ENCODE measurements at regions not wholly inside any gene's neighbourhood (a gene's known extent, or its start where the extent isn't known, plus 50 kb on each side); places are given as distances from the start of the nearest gene placed in this dataset.

- H3K27ac ChIP-seq: peak overlapping the region in 1 of 2 donors; percentile 51
- intact Hi-C loops (cut with DNase I; ENCODE audit: low total_unique reads): no loop called here
- no peak for TF ChIP-seq POLR2A (IDR thresholded peaks at IDR 0.05)
- TF ChIP-seq CTCF (IDR thresholded peaks at IDR 0.05): no peak
- no peak for TF ChIP-seq POLR2AphosphoS5 (IDR thresholded peaks at IDR 0.05)
- no peaks in the 10 kb centered on the region for H3K36me3 ChIP-seq
- H3K4me3 ChIP-seq: no peak overlapping the region
- DNase-seq (ENCODE audit: low spot score in 2 of 2): no peak
- no peaks in the 10 kb centered on the region for H3K9me3 ChIP-seq
- H3K27me3 ChIP-seq: no peaks in the 10 kb centered on the region
- H3K4me1 ChIP-seq: no peaks in the 10 kb centered on the region
Measured at GRCh38 chr6:21801446-21802174, 208.1 kb downstream of the SOX4 start.

- Histone ChIP-seq H3K4me1 (no peaks in the 10 kb centered on the region), H3K4me3 (no peak overlapping the region), H3K27me3 (no peaks in the 10 kb centered on the region), H3K27ac (peak overlapping the region in 1 of 2 donors; percentile 61), H3K36me3 (no peaks in the 10 kb centered on the region), H3K9me3 (no peaks in the 10 kb centered on the region)
- no peak for DNase-seq (ENCODE audit: low spot score in 2 of 2)
- intact Hi-C loops (cut with DNase I; ENCODE audit: low total_unique reads): no loop called here
- TF ChIP-seq POLR2AphosphoS5 (IDR thresholded peaks at IDR 0.05): no peak
- no peak for TF ChIP-seq CTCF (IDR thresholded peaks at IDR 0.05)
- TF ChIP-seq POLR2A (IDR thresholded peaks at IDR 0.05): no peak
Measured at GRCh38 chr6:21802175-21802822, 208.7 kb downstream of the SOX4 start.

- H3K4me1 ChIP-seq: no peaks in the 10 kb centered on the region
- H3K36me3 ChIP-seq: no peaks in the 10 kb centered on the region
- intact Hi-C loops (cut with DNase I; ENCODE audit: low total_unique reads): no loop called here
- TF ChIP-seq CTCF (IDR thresholded peaks at IDR 0.05) (no peak), POLR2AphosphoS5 (IDR thresholded peaks at IDR 0.05) (no peak), POLR2A (IDR thresholded peaks at IDR 0.05) (no peak)
- DNase-seq (ENCODE audit: low spot score in 2 of 2): no peak
- H3K27me3 ChIP-seq: no peaks in the 10 kb centered on the region
- H3K27ac ChIP-seq: peak overlapping the region in 1 of 2 donors; percentile 26
- no peaks in the 10 kb centered on the region for H3K9me3 ChIP-seq
- H3K4me3 ChIP-seq: no peak overlapping the region
Measured at GRCh38 chr6:21804941-21805610, 211.5 kb downstream of the SOX4 start.

- intact Hi-C loops (cut with DNase I; ENCODE audit: low total_unique reads): no loop called here
- Histone ChIP-seq H3K9me3 (no peaks in the 10 kb centered on the region), H3K4me1 (no peaks in the 10 kb centered on the region), H3K4me3 (no peak overlapping the region), H3K27me3 (no peaks in the 10 kb centered on the region), H3K36me3 (no peaks in the 10 kb centered on the region), H3K27ac (peak overlapping the region; percentile 40 to 81)
- no peak for DNase-seq (ENCODE audit: low spot score in 2 of 2)
- no peak for TF ChIP-seq POLR2AphosphoS5 (IDR thresholded peaks at IDR 0.05)
- TF ChIP-seq POLR2A (IDR thresholded peaks at IDR 0.05): no peak
- no peak for TF ChIP-seq CTCF (IDR thresholded peaks at IDR 0.05)
Measured at GRCh38 chr6:21807299-21808044, 213.9 kb downstream of the SOX4 start.

All from breast epithelium (tissue), 4 donors.